ENCODE measurements at regions not wholly inside any gene's neighbourhood (a gene's known extent, or its start where the extent isn't known, plus 50 kb on each side); places are given as distances from the start of the nearest gene placed in this dataset.

GRCh38 chr7:51980812-51981211, 664.2 kb upstream of the COBL start:
- TF ChIP-seq, protein P1, sequence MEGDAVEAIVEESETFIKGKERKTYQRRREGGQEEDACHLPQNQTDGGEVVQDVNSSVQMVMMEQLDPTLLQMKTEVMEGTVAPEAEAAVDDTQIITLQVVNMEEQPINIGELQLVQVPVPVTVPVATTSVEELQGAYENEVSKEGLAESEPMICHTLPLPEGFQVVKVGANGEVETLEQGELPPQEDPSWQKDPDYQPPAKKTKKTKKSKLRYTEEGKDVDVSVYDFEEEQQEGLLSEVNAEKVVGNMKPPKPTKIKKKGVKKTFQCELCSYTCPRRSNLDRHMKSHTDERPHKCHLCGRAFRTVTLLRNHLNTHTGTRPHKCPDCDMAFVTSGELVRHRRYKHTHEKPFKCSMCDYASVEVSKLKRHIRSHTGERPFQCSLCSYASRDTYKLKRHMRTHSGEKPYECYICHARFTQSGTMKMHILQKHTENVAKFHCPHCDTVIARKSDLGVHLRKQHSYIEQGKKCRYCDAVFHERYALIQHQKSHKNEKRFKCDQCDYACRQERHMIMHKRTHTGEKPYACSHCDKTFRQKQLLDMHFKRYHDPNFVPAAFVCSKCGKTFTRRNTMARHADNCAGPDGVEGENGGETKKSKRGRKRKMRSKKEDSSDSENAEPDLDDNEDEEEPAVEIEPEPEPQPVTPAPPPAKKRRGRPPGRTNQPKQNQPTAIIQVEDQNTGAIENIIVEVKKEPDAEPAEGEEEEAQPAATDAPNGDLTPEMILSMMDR (conservative IDR thresholded peaks at IDR 0.05): no peak
- 86% methylated on average over 2 of the region's 2 CpGs; no CpG with 5 or more reads in 1 of the 2 experiments for WGBS, 2 experiments (ENCODE audit: insufficient coverage in 1 of 2, insufficient read length in 1 of 2)
- H3K9me3 Mint-ChIP-seq: no peaks in the 10 kb centered on the region

GRCh38 chr7:51980313-51980712, 663.7 kb upstream of the COBL start:
- no peak overlapping the region for H3K4me3 ChIP-seq (ENCODE audit: low read length)
- no peak overlapping the region for H3K9ac ChIP-seq (ENCODE audit: extremely low read depth, low read length, poor library complexity, severe bottlenecking)
- no peaks in the 10 kb centered on the region for H3K4me1 Mint-ChIP-seq
- no peaks in the 10 kb centered on the region for H3K9me3 ChIP-seq (ENCODE audit: control insufficient read depth, low read length)
- H3K4me3 Mint-ChIP-seq: no peak overlapping the region
- H3K36me3 ChIP-seq (ENCODE audit: control insufficient read depth, insufficient read depth, low read length): no peaks in the 10 kb centered on the region
- H3K9me3 Mint-ChIP-seq: no peaks in the 10 kb centered on the region
- no peaks in the 10 kb centered on the region for H3K27me3 Mint-ChIP-seq (ENCODE audit: insufficient read depth)
- no peaks in the 10 kb centered on the region for H3K4me1 ChIP-seq (ENCODE audit: control insufficient read depth, insufficient read depth, low read length)
- TF ChIP-seq, protein P1 (conservative IDR thresholded peaks at IDR 0.05): no peak
- H3K36me3 Mint-ChIP-seq (ENCODE audit: low read depth): no peaks in the 10 kb centered on the region
- no peaks in the 10 kb centered on the region for H3K27me3 ChIP-seq (ENCODE audit: control insufficient read depth, insufficient read depth, low read length, poor library complexity, severe bottlenecking)
- H3K27ac Mint-ChIP-seq: no peak overlapping the region
- no peak for DNase-seq
- WGBS, 2 experiments (ENCODE audit: insufficient coverage in 1 of 2, insufficient read length in 1 of 2): 100% methylated on average over 1 of the region's 2 CpGs; no CpG with 5 or more reads in 1 of the 2 experiments
- no peak overlapping the region for H3K27ac ChIP-seq (ENCODE audit: low read depth, low read length)

More at GRCh38 chr7:51980812-51981211, 664.2 kb upstream of the COBL start:
- Mint-ChIP-seq H3K36me3 (ENCODE audit: low read depth) (no peaks in the 10 kb centered on the region), H3K4me3 (no peak overlapping the region), H3K27me3 (ENCODE audit: insufficient read depth) (no peaks in the 10 kb centered on the region), H3K27ac (no peak overlapping the region), H3K4me1 (no peaks in the 10 kb centered on the region)
- no peak overlapping the region for H3K9ac ChIP-seq (ENCODE audit: extremely low read depth, low read length, poor library complexity, severe bottlenecking)
- no peaks in the 10 kb centered on the region for H3K36me3 ChIP-seq (ENCODE audit: control insufficient read depth, insufficient read depth, low read length)
- no peaks in the 10 kb centered on the region for H3K4me1 ChIP-seq (ENCODE audit: control insufficient read depth, insufficient read depth, low read length)
- DNase-seq: no peak
- no peaks in the 10 kb centered on the region for H3K9me3 ChIP-seq (ENCODE audit: control insufficient read depth, low read length)
- H3K27ac ChIP-seq (ENCODE audit: low read depth, low read length): no peak overlapping the region
- no peaks in the 10 kb centered on the region for H3K27me3 ChIP-seq (ENCODE audit: control insufficient read depth, insufficient read depth, low read length, poor library complexity, severe bottlenecking)
- H3K4me3 ChIP-seq (ENCODE audit: low read length): no peak overlapping the region

- Mint-ChIP-seq H3K4me1 (peaks cover 6% of the 10 kb centered on the region), H3K27ac (no peak overlapping the region)
- H3K4me1 ChIP-seq (ENCODE audit: control insufficient read depth, insufficient read depth, low read length): no peaks in the 10 kb centered on the region
Measured at GRCh38 chr7:51977913-51978312, 661.3 kb upstream of the COBL start.

More at GRCh38 chr7:51977913-51978312, 661.3 kb upstream of the COBL start:
- Mint-ChIP-seq H3K9me3 (no peaks in the 10 kb centered on the region), H3K4me3 (no peak overlapping the region), H3K36me3 (ENCODE audit: low read depth) (no peaks in the 10 kb centered on the region), H3K27me3 (ENCODE audit: insufficient read depth) (no peaks in the 10 kb centered on the region)
- no peaks in the 10 kb centered on the region for H3K36me3 ChIP-seq (ENCODE audit: control insufficient read depth, insufficient read depth, low read length)
- TF ChIP-seq, protein P1 (conservative IDR thresholded peaks at IDR 0.05): no peak
- DNase-seq: no peak
- H3K9me3 ChIP-seq (ENCODE audit: control insufficient read depth, low read length): no peaks in the 10 kb centered on the region
- H3K9ac ChIP-seq (ENCODE audit: extremely low read depth, low read length, poor library complexity, severe bottlenecking): no peak overlapping the region
- no peak overlapping the region for H3K27ac ChIP-seq (ENCODE audit: low read depth, low read length)
- H3K27me3 ChIP-seq (ENCODE audit: control insufficient read depth, insufficient read depth, low read length, poor library complexity, severe bottlenecking): no peaks in the 10 kb centered on the region
- H3K4me3 ChIP-seq (ENCODE audit: low read length): no peak overlapping the region
